ENCODE measurements at regions not wholly inside any gene's neighbourhood (a gene's known extent, or its start where the extent isn't known, plus 50 kb on each side); places are given as distances from the start of the nearest gene placed in this dataset.

DNA sequence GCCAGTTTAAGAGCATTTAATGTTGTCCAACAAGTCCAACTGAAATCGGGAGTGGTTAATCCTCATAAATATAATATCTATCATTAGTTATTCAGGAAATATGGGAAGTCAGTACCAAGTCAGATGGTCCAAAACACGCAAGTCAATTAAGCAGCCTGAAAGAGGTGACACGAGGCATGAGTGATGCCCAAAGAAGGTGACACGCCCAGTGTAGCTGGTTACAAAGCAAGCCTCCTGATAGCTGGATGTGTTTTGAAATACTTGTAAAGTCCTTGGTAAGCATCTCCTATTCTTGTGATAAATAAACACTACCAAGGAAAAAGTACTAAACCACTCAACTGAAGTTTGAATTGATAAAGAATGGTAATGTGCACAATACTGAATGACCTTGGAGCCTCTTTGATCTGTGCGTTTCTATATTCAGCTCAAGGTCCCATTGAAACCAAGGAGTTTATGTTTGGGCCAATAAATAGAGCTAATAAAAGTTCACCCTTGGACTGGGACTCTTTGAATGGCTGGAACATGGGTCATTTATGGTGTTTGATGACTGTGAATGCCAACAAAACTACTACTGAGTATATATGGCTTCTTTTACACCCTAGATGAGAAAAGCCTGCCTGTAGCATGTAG is 93.2 kb upstream of the KLF3 start:
- no peaks in the 10 kb centered on the region for H3K4me1 ChIP-seq (ENCODE audit: low read depth, poor library complexity, severe bottlenecking)
- H3K79me2 ChIP-seq (ENCODE audit: insufficient read depth, low read depth), result no peaks in the 10 kb centered on the region
- H3K4me3 ChIP-seq (IDR thresholded peaks at IDR 0.05; ENCODE audit: insufficient read depth, low read depth, low read length), result no peak overlapping the region
- H3K27ac ChIP-seq, result no peak overlapping the region
- H3K4me2 ChIP-seq, result no peak overlapping the region
- H4K20me1 ChIP-seq (ENCODE audit: insufficient read depth), result no peaks in the 10 kb centered on the region
- no peaks in the 10 kb centered on the region for H3K27me3 ChIP-seq (ENCODE audit: insufficient read depth, low read depth)
- no peak overlapping the region for H3K9ac ChIP-seq
- TF ChIP-seq, protein P1, sequence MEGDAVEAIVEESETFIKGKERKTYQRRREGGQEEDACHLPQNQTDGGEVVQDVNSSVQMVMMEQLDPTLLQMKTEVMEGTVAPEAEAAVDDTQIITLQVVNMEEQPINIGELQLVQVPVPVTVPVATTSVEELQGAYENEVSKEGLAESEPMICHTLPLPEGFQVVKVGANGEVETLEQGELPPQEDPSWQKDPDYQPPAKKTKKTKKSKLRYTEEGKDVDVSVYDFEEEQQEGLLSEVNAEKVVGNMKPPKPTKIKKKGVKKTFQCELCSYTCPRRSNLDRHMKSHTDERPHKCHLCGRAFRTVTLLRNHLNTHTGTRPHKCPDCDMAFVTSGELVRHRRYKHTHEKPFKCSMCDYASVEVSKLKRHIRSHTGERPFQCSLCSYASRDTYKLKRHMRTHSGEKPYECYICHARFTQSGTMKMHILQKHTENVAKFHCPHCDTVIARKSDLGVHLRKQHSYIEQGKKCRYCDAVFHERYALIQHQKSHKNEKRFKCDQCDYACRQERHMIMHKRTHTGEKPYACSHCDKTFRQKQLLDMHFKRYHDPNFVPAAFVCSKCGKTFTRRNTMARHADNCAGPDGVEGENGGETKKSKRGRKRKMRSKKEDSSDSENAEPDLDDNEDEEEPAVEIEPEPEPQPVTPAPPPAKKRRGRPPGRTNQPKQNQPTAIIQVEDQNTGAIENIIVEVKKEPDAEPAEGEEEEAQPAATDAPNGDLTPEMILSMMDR (conservative IDR thresholded peaks at IDR 0.05; ENCODE audit: low read depth, low read length), result no peak
- no peak overlapping the region for H2AFZ ChIP-seq (ENCODE audit: low read depth)
- H3K36me3 ChIP-seq (ENCODE audit: insufficient read depth), result no peaks in the 10 kb centered on the region

DNA sequence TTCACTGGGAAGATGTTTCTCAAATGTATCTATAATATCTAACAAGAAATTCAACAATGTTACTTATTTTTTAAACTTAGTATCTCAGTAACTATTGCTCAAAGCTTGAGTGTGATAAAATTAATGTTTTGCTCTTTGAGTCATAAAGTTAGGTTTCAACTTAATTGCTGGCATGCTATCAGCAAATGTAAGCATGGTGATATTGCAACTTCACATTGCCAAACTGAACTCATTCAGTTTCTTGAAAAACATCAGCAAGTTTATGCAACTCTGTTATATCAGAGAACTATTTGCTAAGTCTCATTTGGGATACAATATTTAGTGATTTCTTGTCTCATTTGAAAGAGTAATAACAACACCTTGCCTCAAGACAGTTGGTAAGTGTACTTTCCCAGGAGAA is 91.2 kb upstream of the KLF3 start:
- no peaks in the 10 kb centered on the region for H3K36me3 ChIP-seq (ENCODE audit: insufficient read depth)
- no peak overlapping the region for H3K4me3 ChIP-seq (IDR thresholded peaks at IDR 0.05; ENCODE audit: insufficient read depth, low read depth, low read length)
- no peaks in the 10 kb centered on the region for H3K27me3 ChIP-seq (ENCODE audit: insufficient read depth, low read depth)
- H4K20me1 ChIP-seq (ENCODE audit: insufficient read depth), result no peaks in the 10 kb centered on the region
- no peak overlapping the region for H3K4me2 ChIP-seq
- H3K4me1 ChIP-seq (ENCODE audit: low read depth, poor library complexity, severe bottlenecking), result no peaks in the 10 kb centered on the region
- no peak overlapping the region for H2AFZ ChIP-seq (ENCODE audit: low read depth)
- H3K9ac ChIP-seq, result no peak overlapping the region
- H3K27ac ChIP-seq, result no peak overlapping the region
- no peaks in the 10 kb centered on the region for H3K79me2 ChIP-seq (ENCODE audit: insufficient read depth, low read depth)
- TF ChIP-seq, protein P1 (conservative IDR thresholded peaks at IDR 0.05; ENCODE audit: low read depth, low read length), result no peak

DNA sequence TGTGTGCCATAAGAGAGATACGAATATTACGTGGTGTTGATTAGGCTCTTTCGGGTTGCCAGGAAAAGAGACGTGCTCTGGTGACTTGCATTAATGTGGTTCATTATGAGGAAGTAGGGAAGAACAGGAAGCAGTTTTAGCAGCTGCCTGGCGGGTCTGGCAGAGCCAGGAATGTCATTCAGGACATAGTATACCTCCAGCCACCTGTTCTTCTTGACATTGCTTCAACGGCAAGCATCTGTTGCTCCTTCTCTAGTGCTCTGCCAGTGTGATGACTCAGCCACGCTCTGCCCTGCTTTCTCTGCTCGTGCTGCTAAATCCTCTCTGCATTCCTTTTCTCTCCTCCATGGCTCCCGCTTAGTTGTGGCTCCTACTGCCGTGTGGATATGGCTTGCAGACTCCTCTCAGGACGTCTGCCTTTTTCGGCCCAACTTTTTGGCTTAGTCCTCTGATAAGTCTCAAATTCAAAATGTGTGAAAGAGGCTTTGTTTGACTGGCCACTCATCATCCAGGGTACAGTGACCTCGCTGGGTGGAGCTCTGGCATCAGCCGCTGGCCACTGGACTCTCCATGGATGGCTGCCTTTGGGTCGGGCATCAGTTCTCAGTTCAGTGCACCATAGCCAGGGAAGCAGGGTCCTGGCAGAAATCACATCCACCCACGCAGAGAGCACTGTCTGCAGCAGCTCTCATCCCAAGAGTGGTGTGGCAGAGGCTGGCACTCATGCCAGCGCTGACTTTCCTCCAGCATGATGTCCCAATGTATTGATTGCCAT is 89.3 kb upstream of the KLF3 start:
- H3K4me2 ChIP-seq, result no peak overlapping the region
- TF ChIP-seq, protein P1 (conservative IDR thresholded peaks at IDR 0.05; ENCODE audit: low read depth, low read length), result no peak
- no peaks in the 10 kb centered on the region for H3K27me3 ChIP-seq (ENCODE audit: insufficient read depth, low read depth)
- no peak overlapping the region for H3K27ac ChIP-seq
- H3K4me1 ChIP-seq (ENCODE audit: low read depth, poor library complexity, severe bottlenecking), result no peaks in the 10 kb centered on the region
- H4K20me1 ChIP-seq (ENCODE audit: insufficient read depth), result no peaks in the 10 kb centered on the region
- no peaks in the 10 kb centered on the region for H3K36me3 ChIP-seq (ENCODE audit: insufficient read depth)
- H3K79me2 ChIP-seq (ENCODE audit: insufficient read depth, low read depth), result no peaks in the 10 kb centered on the region
- H2AFZ ChIP-seq (ENCODE audit: low read depth), result no peak overlapping the region
- no peak overlapping the region for H3K9ac ChIP-seq
- H3K4me3 ChIP-seq (IDR thresholded peaks at IDR 0.05; ENCODE audit: insufficient read depth, low read depth, low read length), result no peak overlapping the region

DNA sequence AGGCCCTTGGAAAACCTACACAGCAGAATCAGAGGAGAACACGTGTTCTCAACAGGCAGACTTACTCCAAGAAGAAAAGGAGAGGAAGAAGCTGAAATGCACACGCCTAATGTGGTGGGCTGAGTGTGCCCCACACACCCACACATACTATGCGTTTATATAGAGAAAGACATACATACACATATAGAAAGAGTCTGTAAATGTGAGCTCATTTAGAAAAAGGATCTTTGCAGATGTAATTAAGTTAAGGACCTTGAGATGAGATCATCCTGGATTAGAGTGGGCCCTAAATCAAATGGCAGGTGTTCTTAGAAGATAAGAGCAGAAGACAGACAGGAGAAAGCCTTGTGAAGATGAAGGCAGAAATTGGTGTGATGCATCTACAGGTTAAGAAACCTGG is 87.2 kb upstream of the KLF3 start:
- Histone ChIP-seq H3K4me3 (IDR thresholded peaks at IDR 0.05; ENCODE audit: insufficient read depth, low read depth, low read length) (no peak overlapping the region), H3K9ac (no peak overlapping the region), H3K27me3 (ENCODE audit: insufficient read depth, low read depth) (no peaks in the 10 kb centered on the region), H3K4me2 (no peak overlapping the region), H3K27ac (no peak overlapping the region), H3K36me3 (ENCODE audit: insufficient read depth) (no peaks in the 10 kb centered on the region), H3K79me2 (ENCODE audit: insufficient read depth, low read depth) (no peaks in the 10 kb centered on the region), H4K20me1 (ENCODE audit: insufficient read depth) (no peaks in the 10 kb centered on the region), H3K4me1 (ENCODE audit: low read depth, poor library complexity, severe bottlenecking) (no peaks in the 10 kb centered on the region), H2AFZ (ENCODE audit: low read depth) (no peak overlapping the region)
- TF ChIP-seq, protein P1 (conservative IDR thresholded peaks at IDR 0.05; ENCODE audit: low read depth, low read length), result no peak

All from KMS-11 (cell line).